HG03354 (cell line): ENCODE measurements at regions not wholly inside any gene's neighbourhood (a gene's known extent, or its start where the extent isn't known, plus 50 kb on each side); places are given as distances from the start of the nearest gene placed in this dataset.

Source experiments
- ATAC-seq: cut with Tn5 transposase; IDR thresholded peaks from one replicate; pipeline ENCODE4 v1.9.1; 2021; ENCODE audit warnings: mild to moderate bottlenecking; ENCODE audit not compliant: unreplicated experiment, poor library complexity, severe bottlenecking

DNA sequence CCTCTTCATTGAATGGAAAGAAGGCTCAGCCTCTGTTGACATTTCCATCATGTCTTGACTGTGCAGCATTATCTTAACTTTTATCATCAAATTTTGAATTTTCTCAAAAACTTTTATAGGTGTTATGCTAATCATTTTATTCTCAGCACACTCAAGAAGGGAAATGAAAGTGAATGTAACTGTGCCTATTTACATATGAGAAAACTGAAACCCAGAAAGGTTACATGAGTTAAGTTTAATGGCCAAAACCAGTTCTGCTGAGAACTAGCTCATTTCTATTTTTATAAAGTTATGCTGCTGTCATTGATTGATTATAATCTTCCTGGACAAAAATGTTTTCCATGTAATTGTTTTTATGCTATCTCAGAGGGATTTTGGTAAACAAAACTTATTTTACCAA lies 618.8 kb upstream of the NRXN1 start:
- peak; percentile 83 for ATAC-seq

DNA sequence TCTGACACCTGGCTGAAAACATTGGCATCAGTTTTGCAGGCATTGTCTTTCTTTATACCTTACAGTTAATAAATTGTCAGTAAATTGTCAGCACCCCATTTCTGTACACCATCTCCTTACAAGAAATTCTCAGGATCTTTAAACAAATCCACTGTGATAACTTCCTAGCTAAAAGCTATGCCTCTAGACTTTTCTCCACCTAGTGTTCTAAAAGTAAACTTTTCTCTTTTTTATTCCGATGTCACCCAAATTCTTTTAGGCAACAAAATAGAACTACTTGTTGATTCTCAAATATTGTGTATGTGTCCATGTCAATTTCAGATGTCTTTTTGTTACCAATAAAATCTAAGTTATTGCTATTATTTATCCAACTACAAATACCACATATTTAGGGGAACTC lies 617.4 kb upstream of the NRXN1 start:
- ATAC-seq: no peak

DNA sequence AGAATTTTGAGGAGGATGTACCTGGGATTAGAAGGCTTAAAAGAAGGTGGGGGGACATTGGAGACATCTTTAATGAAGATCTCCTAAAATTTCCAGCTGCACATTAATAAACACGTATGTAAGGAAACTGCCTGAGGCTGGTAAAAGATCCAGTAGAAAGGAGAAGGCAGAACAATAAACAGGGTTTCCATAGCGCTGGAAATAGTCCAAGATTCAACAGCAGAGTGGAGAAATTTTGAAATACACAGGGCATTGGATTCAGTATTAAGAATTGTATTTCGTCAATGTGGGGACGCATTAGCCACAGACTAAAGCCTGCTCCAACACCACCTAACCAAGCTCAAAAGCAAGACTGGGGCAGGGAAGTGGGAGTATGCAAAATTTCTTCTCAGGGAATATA lies 606.9 kb upstream of the NRXN1 start:
- ATAC-seq: no peak

DNA sequence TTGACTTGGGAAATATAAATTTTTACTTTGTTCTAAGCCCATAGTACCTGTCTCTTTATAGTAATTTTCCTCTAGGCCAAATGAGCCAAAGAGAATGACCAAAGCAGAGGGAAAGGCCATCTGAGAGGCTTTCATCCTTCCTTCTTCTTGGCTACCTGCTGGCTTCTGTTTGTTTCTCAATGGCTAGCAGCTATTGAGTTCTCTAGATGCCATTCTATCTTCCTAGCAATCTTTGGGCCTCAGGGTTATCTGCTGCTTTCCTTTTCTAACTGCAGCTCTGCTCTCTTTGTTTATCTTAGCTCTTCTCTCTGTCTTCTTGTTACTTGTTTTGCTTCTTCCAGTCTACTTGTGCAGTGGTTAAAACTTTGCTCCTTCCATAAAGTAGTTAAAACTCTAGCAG lies 601.1 kb upstream of the NRXN1 start:
- no peak for ATAC-seq

DNA sequence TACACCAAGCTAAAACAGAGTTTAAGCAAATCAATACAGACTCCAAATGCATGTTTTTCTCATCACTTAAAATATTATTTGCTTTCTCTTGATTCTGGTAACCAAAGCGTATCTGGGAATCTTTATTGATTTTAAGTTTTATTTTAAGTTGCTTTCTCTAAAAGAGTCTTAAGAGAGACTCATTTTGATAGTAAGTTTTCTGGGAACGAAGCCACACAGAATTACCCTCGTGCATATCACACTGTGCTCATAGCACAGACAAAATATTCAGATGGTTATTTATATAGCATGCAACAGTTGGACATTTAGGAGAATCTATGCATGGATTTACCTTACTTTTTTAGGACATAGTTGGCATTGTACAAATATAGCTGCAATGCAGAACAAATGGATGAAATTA lies 597.5 kb upstream of the NRXN1 start:
- no peak for ATAC-seq

DNA sequence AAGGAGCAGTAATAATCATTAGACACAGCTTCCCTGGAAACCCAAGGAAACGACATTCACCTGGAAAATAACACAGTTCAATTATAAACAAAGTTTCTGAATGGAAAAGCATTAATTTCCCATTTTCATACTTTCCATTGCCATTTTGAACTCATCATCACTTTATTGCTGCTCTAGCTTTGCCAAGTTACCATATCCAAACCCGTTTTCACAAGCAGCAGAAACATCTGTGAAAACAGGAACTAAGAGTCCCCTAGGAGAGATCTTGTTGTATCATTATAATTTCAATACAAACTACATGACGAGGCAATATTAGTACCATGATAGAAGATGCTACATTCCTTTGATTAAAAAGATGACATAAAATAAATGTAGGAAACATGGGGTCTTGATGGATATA lies 597.0 kb upstream of the NRXN1 start:
- ATAC-seq: no peak

DNA sequence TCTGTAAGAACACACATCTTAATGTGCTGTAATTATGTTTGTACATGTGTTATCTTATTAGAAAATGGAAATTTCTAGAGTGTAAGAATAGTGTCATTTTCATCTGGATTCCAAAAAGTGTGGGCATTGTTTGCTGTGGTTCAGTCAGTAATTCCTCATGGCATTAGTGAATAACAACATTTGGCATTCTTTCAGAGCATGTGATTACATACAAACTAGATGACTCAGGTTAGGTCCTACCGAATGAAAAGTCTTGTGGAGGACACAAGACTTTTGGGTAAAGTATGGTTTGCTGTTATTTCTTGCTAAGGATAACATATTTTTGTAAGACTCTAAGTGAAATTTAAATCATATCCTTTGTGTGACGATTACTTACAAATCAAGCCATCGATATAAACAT lies 593.1 kb upstream of the NRXN1 start:
- ATAC-seq: no peak

DNA sequence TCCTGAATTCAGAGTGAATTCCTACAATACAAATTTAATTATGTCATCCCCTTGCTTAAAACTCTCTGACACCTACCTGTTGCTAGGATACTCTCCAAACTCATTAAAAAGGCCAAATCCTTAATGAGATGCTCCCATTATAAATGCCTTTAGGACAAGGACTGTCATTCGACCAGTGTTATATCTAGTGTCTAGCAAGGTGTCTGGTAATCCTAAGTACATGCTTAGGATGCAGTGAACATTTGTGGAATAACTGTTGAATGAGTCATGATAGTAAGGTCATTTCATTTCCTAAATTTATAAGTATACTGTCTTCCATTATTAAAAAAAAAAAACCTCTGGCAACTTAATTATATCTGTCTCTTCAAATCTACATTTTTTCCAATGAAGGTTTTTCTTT lies 588.9 kb upstream of the NRXN1 start:
- ATAC-seq: no peak

DNA sequence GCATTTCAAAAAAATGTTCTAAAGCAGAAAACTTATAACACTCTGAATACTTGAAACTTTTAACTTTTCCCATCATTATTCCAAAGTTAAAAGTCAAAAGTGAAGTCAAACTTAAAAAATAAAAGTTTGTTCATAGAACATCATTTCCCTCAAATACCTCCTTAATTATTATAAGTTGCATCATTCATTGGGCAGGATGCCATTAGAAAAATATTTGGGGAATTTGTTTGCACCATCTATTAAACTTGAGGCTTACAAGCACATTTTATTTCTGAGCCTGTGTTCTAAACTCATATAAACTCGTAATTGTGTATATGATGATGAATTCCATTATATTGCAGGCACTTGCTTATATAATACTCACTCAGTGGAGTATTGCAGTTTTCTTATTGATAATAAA lies 588.0 kb upstream of the NRXN1 start:
- no peak for ATAC-seq

DNA sequence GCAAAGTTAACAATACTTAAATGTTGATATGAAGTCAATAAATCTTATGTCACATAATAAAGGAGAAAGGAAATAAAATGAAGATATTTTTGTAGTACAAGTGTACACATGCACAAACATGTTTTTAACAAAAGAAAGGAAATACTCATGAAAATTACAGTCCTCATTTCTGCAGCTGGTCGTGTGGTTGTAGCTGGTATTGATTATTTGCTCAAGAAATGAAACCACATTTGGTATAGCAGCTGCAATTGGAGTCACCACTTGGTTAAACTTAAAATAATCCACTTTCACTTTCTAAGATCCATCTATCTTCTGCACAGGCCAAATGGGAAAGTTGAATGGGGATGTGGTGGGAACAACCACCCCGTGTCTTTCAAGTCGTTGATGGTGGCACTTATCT lies 580.5 kb upstream of the NRXN1 start:
- no peak for ATAC-seq

DNA sequence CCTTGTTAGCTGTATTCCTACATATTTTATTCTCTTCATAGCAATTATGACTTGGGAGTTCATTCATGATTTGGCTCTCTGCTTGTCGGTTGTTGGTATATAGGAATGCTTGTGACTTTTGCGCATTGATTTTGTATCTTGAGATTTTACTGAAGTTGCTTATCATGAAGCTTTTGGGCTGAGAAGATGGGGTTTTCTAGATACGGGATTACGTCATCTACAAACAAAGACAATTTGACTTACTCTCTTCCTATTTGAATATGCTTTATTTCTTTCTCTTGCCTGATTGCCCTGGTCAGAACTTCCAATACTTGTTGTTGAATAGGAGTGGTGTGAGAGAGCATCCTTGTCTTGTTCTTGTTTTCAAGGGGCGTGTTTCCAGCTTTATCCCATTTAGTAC lies 569.8 kb upstream of the NRXN1 start:
- no peak for ATAC-seq

DNA sequence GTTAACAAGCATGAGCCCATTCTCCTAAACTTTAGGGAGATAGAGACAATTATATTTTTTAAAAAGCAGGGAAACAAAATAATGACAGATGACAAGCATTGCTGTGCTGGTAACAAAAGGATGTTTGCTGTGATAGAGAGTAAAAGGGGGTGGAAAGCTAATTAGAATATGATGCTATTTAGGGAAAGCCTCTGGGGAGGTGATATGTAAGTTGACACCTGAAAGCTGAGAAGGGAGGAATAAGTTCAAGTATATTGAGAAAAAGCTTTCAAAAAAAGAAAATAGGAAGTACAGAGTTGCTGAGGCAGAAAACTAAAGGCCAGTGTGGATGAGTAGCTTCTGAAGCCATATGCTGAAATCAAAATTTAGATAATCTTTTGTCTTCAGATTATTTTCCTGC lies 565.2 kb upstream of the NRXN1 start:
- ATAC-seq: no peak

DNA sequence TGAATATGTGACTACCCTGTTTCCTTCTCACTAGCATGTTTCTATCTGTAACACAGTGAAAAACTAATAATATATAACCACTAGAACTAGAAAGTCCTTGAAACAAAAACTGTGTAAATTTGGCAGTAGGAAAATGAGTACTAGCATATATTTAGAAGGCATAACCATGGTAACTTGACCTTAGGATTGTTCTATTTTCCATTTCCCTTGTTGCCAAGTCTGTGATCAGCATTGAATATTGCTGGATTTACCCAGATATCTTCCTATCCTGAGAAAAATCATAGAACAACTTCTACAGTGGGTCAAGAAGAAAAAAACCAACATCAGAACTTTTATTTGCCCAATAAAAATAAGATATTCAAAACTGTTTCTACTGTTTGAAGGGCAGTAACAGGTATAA lies 563.9 kb upstream of the NRXN1 start:
- no peak for ATAC-seq

DNA sequence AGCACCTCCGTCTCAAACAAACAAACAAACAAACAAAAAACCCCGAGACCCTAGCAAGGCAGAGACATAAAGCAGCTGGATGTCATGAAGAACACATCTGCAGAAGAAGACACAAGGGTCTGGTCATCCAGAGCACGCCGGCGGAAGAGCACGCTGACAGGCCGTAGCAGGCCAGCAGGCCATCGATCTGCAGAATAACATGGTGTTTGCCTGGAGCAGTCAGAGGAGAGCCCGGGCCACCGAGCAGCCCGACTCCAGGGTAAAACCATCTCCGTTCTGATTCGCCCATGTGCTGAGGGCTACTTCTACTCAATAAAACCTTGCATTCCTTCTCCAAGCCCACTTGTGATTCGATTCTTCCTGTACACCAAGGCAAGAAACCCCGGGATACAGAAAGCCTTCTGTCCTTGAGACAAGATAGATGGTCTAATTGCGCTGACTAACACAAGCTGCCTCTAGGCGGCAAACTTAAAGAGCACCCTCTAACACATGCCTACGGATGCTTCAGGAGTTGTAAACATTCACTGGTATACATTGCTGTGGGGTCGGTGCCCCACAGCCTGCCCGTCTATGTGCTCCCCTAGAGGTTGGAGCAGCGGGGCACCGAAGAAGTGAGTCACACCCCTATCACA lies 549.8 kb upstream of the NRXN1 start:
- ATAC-seq: no peak

DNA sequence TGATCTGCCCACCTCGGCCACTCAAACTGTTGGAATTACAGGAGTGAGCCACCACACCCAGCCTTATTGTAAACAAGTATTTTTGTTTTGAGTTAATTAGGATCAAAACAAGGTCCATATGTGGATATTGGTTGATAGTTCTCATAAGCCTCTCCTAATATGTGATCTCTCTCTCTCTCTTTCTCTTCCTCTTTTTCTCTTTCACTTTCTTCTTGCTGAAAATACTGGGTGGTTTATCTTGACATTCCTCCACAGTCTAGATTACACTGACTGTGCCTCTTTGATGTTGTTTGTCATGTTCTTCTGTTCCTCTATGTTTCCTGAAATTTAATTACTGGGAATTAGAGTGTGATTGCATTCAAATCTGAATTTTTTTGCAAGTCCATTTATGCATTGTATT lies 547.5 kb upstream of the NRXN1 start:
- ATAC-seq: no peak

DNA sequence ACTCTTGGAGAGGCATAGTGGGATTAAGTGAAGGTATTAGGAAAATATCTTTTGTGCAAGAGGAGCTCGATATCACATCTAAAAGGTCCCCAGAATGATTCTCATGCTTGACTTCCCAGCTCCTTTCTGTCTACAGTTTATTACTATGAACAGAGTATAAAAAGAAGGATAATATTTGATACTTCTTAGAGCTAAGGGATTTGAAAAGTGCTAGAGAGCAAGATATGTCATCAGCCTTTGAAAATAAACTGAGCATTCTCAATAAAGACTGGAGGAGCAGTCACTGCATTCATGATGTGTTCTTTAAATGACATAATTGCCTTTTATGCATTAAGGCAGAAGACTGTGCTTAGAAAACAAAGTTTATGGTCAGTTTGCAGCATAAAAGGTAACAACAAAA lies 543.2 kb upstream of the NRXN1 start:
- ATAC-seq: no peak

DNA sequence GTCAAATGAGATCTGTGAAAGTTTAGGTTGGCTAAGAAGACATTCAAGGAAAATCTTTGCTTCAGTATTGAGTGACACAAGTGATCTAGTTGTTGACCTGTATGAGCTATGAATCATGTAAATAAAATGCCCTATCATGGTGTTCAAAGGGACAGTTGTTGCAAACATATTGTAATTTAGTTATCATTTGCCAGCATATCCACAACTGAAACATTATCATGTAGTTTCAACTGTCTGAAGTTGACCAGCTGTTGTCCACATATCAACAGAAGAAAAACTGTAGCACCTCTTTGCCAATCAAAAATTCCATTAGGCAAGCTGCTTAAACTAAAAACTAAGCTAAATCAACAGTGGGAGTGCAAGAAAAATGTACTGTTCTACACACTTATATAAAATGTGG lies 527.1 kb upstream of the NRXN1 start:
- no peak for ATAC-seq

DNA sequence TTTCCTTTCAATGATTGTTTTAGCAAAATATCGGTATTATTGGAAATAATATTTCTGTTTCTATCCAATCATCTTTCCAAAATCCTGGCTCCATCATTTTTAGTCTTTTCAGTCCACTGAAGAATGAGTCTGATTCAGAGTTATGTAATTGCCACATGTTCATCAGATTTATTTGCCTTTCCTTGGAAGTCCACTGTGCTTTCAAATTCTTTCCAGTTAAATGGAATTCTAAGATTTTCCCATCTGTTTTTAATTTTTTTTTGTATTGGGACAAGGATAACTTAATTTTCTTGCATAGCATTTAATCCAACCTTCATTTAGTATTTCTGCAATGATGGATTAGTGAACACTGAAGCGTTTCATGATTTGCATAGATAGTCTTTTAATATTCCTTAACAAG lies 521.5 kb upstream of the NRXN1 start:
- no peak for ATAC-seq

DNA sequence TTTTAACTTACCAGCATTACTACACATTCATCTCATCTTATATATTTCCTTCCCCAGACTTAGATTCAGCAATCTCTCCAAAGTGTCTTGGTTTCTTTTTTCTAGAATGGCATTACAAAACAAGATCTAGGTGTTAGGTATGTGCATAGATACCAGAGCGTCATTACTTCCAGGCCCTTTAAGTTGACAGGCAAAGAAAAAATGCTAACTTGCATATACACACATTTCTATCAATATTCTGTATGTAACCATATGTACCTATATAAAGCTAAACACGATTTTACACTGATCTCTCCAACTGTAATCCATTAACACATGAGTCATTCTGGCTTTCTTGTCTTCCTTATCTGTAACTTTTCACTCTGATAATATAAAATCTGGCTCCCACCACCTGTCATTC lies 503.8 kb upstream of the NRXN1 start:
- ATAC-seq: no peak

DNA sequence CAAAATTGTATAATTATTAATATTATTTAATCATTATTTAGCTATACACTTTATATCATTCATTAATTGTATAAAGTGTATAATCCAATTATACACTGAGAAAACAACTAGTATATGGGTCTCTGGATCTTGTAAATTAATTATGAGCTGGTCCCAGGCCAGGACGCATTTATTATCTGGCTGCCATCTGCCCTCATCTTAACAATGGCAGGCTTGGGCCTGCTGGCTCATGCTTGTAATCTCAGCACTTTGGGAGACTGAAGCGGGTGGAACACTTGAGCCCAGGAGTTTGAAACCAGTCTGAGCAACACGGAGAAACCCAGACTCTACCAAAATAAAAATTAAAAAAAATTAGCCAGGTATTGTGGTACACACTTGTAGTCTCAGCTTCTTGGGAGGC lies 502.2 kb upstream of the NRXN1 start:
- ATAC-seq: no peak

DNA sequence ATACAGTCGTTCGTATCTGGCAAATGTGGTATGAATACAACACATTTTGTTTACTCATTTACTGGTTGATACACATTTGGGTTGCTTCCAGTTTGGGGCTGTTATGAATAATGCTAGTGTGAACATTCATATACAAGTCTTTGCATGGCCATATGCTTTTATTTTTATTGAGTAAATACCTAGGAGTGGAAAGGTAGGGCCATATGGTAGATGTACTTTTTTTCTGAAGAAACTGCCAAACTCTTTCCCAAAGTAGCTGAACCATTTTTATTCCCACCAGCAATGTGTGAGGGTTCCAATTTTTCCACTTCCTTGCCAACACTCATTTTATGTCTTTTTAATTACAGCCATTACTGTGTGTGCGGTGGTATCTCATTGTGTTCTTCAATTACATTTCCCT lies 496.2 kb upstream of the NRXN1 start:
- ATAC-seq: no peak

DNA sequence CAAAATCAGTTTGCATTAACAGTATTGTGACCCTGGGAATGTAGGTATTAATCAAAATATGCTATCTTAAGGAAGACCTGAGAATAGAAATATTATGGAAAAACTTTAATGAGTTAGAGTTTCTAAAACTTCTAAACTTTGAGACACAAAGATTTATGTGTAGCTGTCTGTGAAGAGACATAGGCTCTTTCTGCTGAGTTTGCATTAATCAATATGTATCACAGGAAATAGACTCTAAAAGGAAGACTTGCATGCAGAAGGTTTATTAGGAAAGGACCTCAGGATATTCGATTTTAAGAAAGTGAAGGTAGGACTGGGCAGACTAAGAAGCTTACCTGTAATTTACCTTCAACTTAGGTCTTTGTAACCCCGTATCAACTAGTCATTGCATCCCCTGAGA lies 494.8 kb upstream of the NRXN1 start:
- ATAC-seq: no peak

DNA sequence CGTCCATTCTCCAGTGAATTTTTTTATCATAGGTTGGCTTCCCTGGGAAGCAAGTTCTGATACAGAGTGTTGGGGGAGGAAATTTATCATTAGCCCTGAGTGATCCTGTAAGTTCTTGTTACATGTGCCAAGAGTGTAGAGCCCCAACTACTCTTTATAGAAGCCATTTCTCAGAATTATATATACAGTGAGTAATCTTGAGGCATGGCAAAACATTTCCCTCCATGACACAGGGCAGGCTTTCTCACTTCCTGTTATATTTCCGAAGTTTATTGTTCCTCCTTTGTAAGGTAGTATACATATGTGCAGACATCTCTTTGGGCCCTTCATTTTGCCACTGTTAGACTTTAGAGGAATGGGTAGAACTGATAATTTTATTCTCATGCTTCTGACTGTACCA lies 484.7 kb upstream of the NRXN1 start:
- no peak for ATAC-seq
